Small intestine (tissue), 7 donors: ENCODE measurements at regions not wholly inside any gene's neighbourhood (a gene's known extent, or its start where the extent isn't known, plus 50 kb on each side); places are given as distances from the start of the nearest gene placed in this dataset.
"Not testable (repeated sequence)": the region's sequence is repeated elsewhere in the genome, so short reads cannot be mapped to it uniquely, and the experiment has no call there.

ENCODE experiments used
- DNase-seq, 2 donors: peaks; one replicate each; pipeline versions ENCODE4 v3.0.0 to v3.0.0-alpha.2; 2013
- FAIRE-seq: peaks from 2 replicates; lab custom pipeline; 2012; peaks lifted over from hg19 to GRCh38; lab: Jason Lieb, UNC
- H3K27ac ChIP-seq, 3 donors: one replicate each; pipeline ENCODE4 v1.5.1; 2013; ENCODE audit warnings: low read length in 2 of 3, mild to moderate bottlenecking in 2 of 3, control low read depth in 1 of 3, inconsistent platforms in 1 of 3, low read depth in 1 of 3, moderate library complexity in 1 of 3
- H3K27me3 ChIP-seq, 3 donors: one replicate each; pipeline ENCODE4 v1.6.1; 2013; ENCODE audit warnings: low read length in 3 of 3, inconsistent platforms in 1 of 3; ENCODE audit not compliant: control insufficient read depth in 3 of 3, insufficient read depth in 3 of 3
- H3K36me3 ChIP-seq, 3 donors: one replicate each; pipeline ENCODE4 v1.6.1; 2013; ENCODE audit warnings: low read length in 3 of 3, inconsistent platforms in 1 of 3, low read depth in 1 of 3, mild to moderate bottlenecking in 1 of 3, moderate library complexity in 1 of 3; ENCODE audit not compliant: control insufficient read depth in 3 of 3, insufficient read depth in 2 of 3
- H3K4me1 ChIP-seq, 3 donors: one replicate each; pipeline ENCODE4 v1.6.1; 2013; ENCODE audit warnings: low read length in 2 of 3, inconsistent platforms in 1 of 3, low read depth in 1 of 3, mild to moderate bottlenecking in 1 of 3, moderate library complexity in 1 of 3; ENCODE audit not compliant: control insufficient read depth in 3 of 3, insufficient read depth in 2 of 3
- H3K4me3 ChIP-seq, 3 donors: one replicate each; pipeline ENCODE4 v1.5.1; 2013; ENCODE audit warnings: low read length in 3 of 3, control low read depth in 1 of 3, inconsistent platforms in 1 of 3, low read depth in 1 of 3, mild to moderate bottlenecking in 1 of 3, moderate library complexity in 1 of 3
- H3K9me3 ChIP-seq, 2 donors: one replicate each; pipeline ENCODE4 v1.6.1; 2013; ENCODE audit warnings: low read depth in 1 of 2, low read length in 1 of 2; ENCODE audit not compliant: control insufficient read depth in 2 of 2, insufficient read depth in 1 of 2
- WGBS, 3 donors: extraction: QIAGEN DNeasy Blood & Tissue Kit; methylation state at CpG; one replicate each; pipeline ENCODE4 v1.1.7; 2013; 5-methylcytosine and 5-hydroxymethylcytosine counted together
- donor health status: healthy with polysubstance abuse.
- donor health status: control.
- donor health status: control.
- donor health status: Bipolar disorder and iron deficiency.
- donor health status: healthy.

- FAIRE-seq (no peak), DNase-seq (peak; percentile 10 to 58)
- no peaks in the 10 kb centered on the region for H3K36me3 ChIP-seq
- H3K9me3 ChIP-seq: no peaks in the 10 kb centered on the region
- no peaks in the 10 kb centered on the region for H3K27me3 ChIP-seq
- H3K27ac ChIP-seq: peak overlapping the region in 1 of 3 donors; percentile 28
- H3K4me1 ChIP-seq: peaks cover 0 to 6% (median 3%) of the 10 kb centered on the region in 3 donors
- H3K4me3 ChIP-seq: no peak overlapping the region
- 19 to 67% (median 50%) methylated on average over 1 of the region's 1 CpG for WGBS, 3 donors
Measured at GRCh38 chr4:13722649-13723048, 95.1 kb upstream of the BOD1L1 start.

GRCh38 chr4:13728761-13729160 lies 101.2 kb upstream of the BOD1L1 start:
- Histone ChIP-seq H3K36me3 (no peaks in the 10 kb centered on the region), H3K9me3 (no peaks in the 10 kb centered on the region), H3K27ac (no peak overlapping the region), H3K27me3 (no peaks in the 10 kb centered on the region), H3K4me1 (no peaks in the 10 kb centered on the region), H3K4me3 (no peak overlapping the region)
- FAIRE-seq: no peak
- 81 to 90% (median 86%) methylated on average over 6 of the region's 6 CpGs for WGBS, 3 donors
- no peak for DNase-seq

DNA sequence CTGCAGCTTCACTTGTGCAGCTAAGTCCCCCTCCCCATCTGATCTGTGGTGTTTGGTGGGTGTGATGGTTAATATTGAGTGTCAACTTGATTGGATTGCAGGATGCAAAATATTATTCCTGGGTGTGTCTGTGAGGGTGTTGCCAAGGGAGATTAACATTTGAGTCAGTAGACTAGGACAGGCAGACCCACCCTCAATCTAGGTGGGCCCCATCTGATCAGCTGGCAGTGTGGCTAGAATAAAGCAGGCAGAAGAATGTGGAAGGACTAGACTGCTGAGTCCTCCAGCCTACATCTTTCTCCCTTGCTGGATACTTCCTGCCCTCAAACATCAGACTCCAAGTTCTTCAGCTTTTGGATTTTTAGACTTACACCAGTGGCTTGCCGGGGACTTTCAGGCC lies 103.5 kb upstream of the BOD1L1 start:
- H3K4me1 ChIP-seq: no peaks in the 10 kb centered on the region
- no peak overlapping the region for H3K27ac ChIP-seq
- FAIRE-seq (no peak), DNase-seq (no peak)
- H3K9me3 ChIP-seq: no peaks in the 10 kb centered on the region
- H3K27me3 ChIP-seq: no peaks in the 10 kb centered on the region
- WGBS, 3 donors: 97 to 100% (median 100%) methylated on average over 1 of the region's 1 CpG
- no peaks in the 10 kb centered on the region for H3K36me3 ChIP-seq
- H3K4me3 ChIP-seq: no peak overlapping the region

DNA sequence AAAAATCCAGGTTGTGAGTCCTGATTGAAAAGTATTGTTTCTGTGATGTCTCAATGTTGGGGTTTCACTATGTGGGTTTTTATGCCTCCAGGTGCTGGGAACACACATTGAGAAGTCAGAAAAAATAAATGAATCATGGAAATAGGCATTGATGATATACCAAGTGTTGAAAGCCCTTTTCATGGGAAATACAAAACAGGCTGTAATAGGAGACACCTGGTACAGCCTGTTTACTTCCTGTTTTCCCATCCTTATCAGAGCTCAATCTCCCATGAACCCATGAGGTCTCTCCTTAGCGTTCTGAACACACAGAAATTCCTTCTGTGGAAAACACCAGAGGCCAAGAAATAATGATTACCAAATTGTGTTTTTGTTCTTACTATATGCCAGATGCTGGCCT lies 106.3 kb upstream of the BOD1L1 start:
- H3K9me3 ChIP-seq: no peaks in the 10 kb centered on the region
- no peaks in the 10 kb centered on the region for H3K4me1 ChIP-seq
- WGBS, 3 donors: 31 to 70% (median 56%) methylated on average over 1 of the region's 1 CpG
- FAIRE-seq (no peak), DNase-seq (no peak)
- no peak overlapping the region for H3K27ac ChIP-seq
- H3K36me3 ChIP-seq: no peaks in the 10 kb centered on the region
- no peak overlapping the region for H3K4me3 ChIP-seq
- no peaks in the 10 kb centered on the region for H3K27me3 ChIP-seq

- Histone ChIP-seq H3K27ac (no peak overlapping the region), H3K4me1 (peaks cover 0 to 6% (median 3%) of the 10 kb centered on the region in 3 donors), H3K9me3 (no peaks in the 10 kb centered on the region), H3K27me3 (no peaks in the 10 kb centered on the region), H3K36me3 (no peaks in the 10 kb centered on the region), H3K4me3 (no peak overlapping the region)
- no peak for FAIRE-seq
- DNase-seq: peak; percentile 41 to 65
- WGBS, 3 donors: 26 to 62% (median 49%) methylated on average over 2 of the region's 2 CpGs
Measured at GRCh38 chr4:13750594-13750993, 123.1 kb upstream of the BOD1L1 start.

DNA sequence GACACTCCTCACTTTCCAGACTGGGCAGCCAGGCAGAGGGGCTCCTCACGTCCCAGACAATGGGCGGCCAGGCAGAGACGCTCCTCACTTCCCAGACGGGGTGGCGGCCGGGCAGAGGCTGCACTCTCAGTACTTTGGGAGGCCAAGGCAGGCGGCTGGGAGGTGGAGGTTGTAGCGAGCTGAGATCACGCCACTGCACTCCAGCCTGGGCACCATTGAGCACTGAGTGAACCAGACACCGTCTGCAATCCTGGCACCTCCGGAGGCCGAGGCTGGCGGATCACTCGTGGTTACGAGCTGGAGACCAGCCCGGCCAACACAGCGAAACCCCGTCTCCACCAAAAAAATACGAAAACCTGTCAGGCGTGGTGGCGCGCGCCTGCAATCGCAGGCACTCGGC lies 134.1 kb upstream of the BOD1L1 start:
- not testable (repeated sequence) for DNase-seq, FAIRE-seq, H3K27ac ChIP-seq, H3K27me3 ChIP-seq, H3K4me3 ChIP-seq, H3K36me3 ChIP-seq, H3K4me1 ChIP-seq
- peaks cover 1 to 20% of the 10 kb centered on the region in 2 donors for H3K9me3 ChIP-seq
- WGBS, 3 donors: 94 to 96% (median 94%) methylated on average over 18 to 25 of the region's 25 CpGs

GRCh38 chr4:13762130-13762529 lies 134.6 kb upstream of the BOD1L1 start:
- H3K9me3 ChIP-seq: peaks cover 1 to 19% of the 10 kb centered on the region in 2 donors
- H3K27me3 ChIP-seq: no peaks in the 10 kb centered on the region
- H3K4me3 ChIP-seq: no peak overlapping the region
- no peaks in the 10 kb centered on the region for H3K36me3 ChIP-seq
- DNase-seq (no peak), FAIRE-seq (no peak)
- WGBS, 3 donors: 86 to 98% (median 87%) methylated on average over 2 of the region's 2 CpGs
- H3K27ac ChIP-seq: no peak overlapping the region
- H3K4me1 ChIP-seq: no peaks in the 10 kb centered on the region

DNA sequence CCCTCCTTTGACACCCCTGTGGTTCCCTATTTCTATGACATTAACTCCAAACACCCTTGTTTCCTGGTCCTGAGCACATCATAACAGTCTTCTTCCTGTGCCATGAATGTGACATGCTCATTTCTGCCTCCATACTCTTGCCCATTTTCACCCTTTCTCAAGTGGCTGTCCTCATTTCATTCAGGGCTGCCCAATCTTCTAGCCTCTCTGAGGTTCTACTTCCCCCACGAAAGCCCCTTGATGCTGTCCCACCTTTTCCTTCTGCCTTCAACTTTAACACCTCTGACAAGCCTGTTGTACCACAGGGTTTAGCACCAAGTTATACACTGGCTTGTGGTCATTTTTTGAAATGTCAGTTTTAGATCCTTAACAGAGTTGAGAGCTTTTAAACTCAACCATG lies 136.2 kb upstream of the BOD1L1 start:
- H3K27me3 ChIP-seq: no peaks in the 10 kb centered on the region
- H3K4me1 ChIP-seq: no peaks in the 10 kb centered on the region
- peaks cover 0 to 12% of the 10 kb centered on the region in 2 donors for H3K9me3 ChIP-seq
- WGBS, 3 donors: 78 to 90% (median 82%) methylated on average over 1 of the region's 1 CpG
- no peaks in the 10 kb centered on the region for H3K36me3 ChIP-seq
- DNase-seq: no peak
- FAIRE-seq: no peak
- no peak overlapping the region for H3K4me3 ChIP-seq
- H3K27ac ChIP-seq: no peak overlapping the region

GRCh38 chr4:13765539-13765938 lies 138.0 kb upstream of the BOD1L1 start:
- Histone ChIP-seq H3K27ac (no peak overlapping the region), H3K36me3 (no peaks in the 10 kb centered on the region), H3K27me3 (no peaks in the 10 kb centered on the region), H3K9me3 (peaks cover 0 to 10% of the 10 kb centered on the region in 2 donors), H3K4me1 (no peaks in the 10 kb centered on the region), H3K4me3 (no peak overlapping the region)
- peak in 1 of 2 donors; percentile 60 for DNase-seq
- no peak for FAIRE-seq
- 20 to 56% (median 34%) methylated on average over 4 of the region's 4 CpGs for WGBS, 3 donors
